K562 (cell line): ENCODE measurements at regions not wholly inside any gene's neighbourhood (a gene's known extent, or its start where the extent isn't known, plus 50 kb on each side); places are given as distances from the start of the nearest gene placed in this dataset.

ENCODE experiments used
- ATAC-seq: fragments of 200-7000 bp; cut with Tn5 transposase; 3 replicates; pipeline ENCODE4 v1.9.1; 2020; ENCODE audit warnings: moderate library complexity
- BruUV-seq: library from RNA; stranded (reverse); fragments of 400-500 nt; replicated peaks from 2 replicates; lab custom pipeline; 2021; lab: Mats Ljungman, UMichigan
- CTCF ChIA-PET: fragments of 300-600 bp; formaldehyde crosslinking; extraction: SDS; loops from one replicate; lab custom pipeline; 2021; ENCODE audit warnings: low intra/inter-chr PET ratio; lab: Yijun Ruan, JAX
- POLR2A ChIA-PET: fragments of 300-600, 350-650 bp; sonication (Branson Sonifier 250); formaldehyde crosslinking; extraction: SDS; loops from one replicate; lab custom pipeline; 2021; ENCODE audit warnings: antibody characterized with exemption, inconsistent platforms; lab: Yijun Ruan, JAX
- DNase-seq, 4 experiments: peaks; one replicate each; pipeline versions ENCODE4 v3.0.0 to v3.0.0-alpha.2; 2011 to 2018; ENCODE audit warnings: low spot score in 3 of 4, mixed read lengths in 3 of 4; ENCODE audit errors: extremely low read depth in 1 of 4
- FAIRE-seq: peaks from 2 replicates; lab custom pipeline; 2011; peaks lifted over from hg19 to GRCh38; lab: Jason Lieb, UNC
- H2AFZ ChIP-seq: 2 replicates; pipeline ENCODE4 v1.6.0; 2011; ENCODE audit warnings: low read depth, low read length, control low read depth, inconsistent platforms
- H3K27ac ChIP-seq: fragments of 200-600 bp; 3 replicates; pipeline ENCODE4 v1.8.0; 2011; ENCODE audit warnings: low read depth, mild to moderate bottlenecking, control low read depth, inconsistent platforms, low read length, moderate library complexity, mixed read lengths; ENCODE audit errors: extremely low read depth
- H3K27me3 ChIP-seq, 2 experiments: fragments of 300-600 bp in 1 of 2; 2 replicates in 1 of 2; 3 replicates in 1 of 2; pipeline versions ENCODE4 v1.6.0 to v1.8.0; 2011; ENCODE audit warnings: inconsistent platforms in 2 of 2, low read length in 2 of 2, mild to moderate bottlenecking in 1 of 2, mixed read lengths in 1 of 2, moderate library complexity in 1 of 2; ENCODE audit not compliant: control insufficient read depth in 2 of 2, insufficient read depth in 2 of 2
- H3K36me3 ChIP-seq: fragments of 300-600 bp; 3 replicates; pipeline ENCODE4 v1.8.0; 2011; ENCODE audit warnings: mild to moderate bottlenecking, low read length, inconsistent platforms; ENCODE audit not compliant: control insufficient read depth, insufficient read depth
- H3K4me1 ChIP-seq, 2 experiments: fragments of 200-600 bp in 1 of 2; replicated peaks in 1 of 2; 2 replicates in 1 of 2; 3 replicates in 1 of 2; pipeline versions ENCODE4 v1.5.1 to v1.8.0; 2011; ENCODE audit warnings: inconsistent platforms in 2 of 2, low read length in 2 of 2, mild to moderate bottlenecking in 1 of 2, mixed read lengths in 1 of 2, moderate library complexity in 1 of 2; ENCODE audit not compliant: control insufficient read depth in 2 of 2, insufficient read depth in 2 of 2
- H3K4me2 ChIP-seq: 2 replicates; pipeline ENCODE4 v1.6.1; 2011; ENCODE audit warnings: low read length, control low read depth, inconsistent platforms, mixed read lengths; ENCODE audit not compliant: insufficient read depth
- H3K4me3 ChIP-seq: fragments of 200-600 bp; sonication (generic), shearing (Covaris generic); 2 replicates; pipeline ENCODE4 v1.5.1; 2016; ENCODE audit warnings: control low read depth, inconsistent platforms
- H3K79me2 ChIP-seq: fragments of 200-600 bp; 3 replicates; pipeline ENCODE4 v1.8.0; 2011; ENCODE audit warnings: low read length, inconsistent platforms; ENCODE audit not compliant: control insufficient read depth, insufficient read depth
- H3K9ac ChIP-seq, 2 experiments: 2 replicates each; pipeline versions ENCODE4 v1.6.0 to v1.6.1; 2011; ENCODE audit warnings: low read depth in 2 of 2, low read length in 2 of 2, control low read depth in 1 of 2, inconsistent platforms in 1 of 2, mild to moderate bottlenecking in 1 of 2, mixed read lengths in 1 of 2; ENCODE audit not compliant: insufficient read depth in 1 of 2
- H3K9me1 ChIP-seq: one replicate; pipeline ENCODE4 v1.6.0; 2011; ENCODE audit warnings: inconsistent platforms, mild to moderate bottlenecking, low read length, moderate library complexity; ENCODE audit not compliant: control insufficient read depth, insufficient read depth
- H3K9me3 ChIP-seq: replicated peaks from 2 replicates; pipeline ENCODE4 v1.5.1; 2011; ENCODE audit warnings: low read depth, low read length, inconsistent platforms; ENCODE audit not compliant: control insufficient read depth, insufficient read depth
- H4K20me1 ChIP-seq: replicated peaks from 2 replicates; pipeline ENCODE4 v1.6.1; 2011; ENCODE audit warnings: low read length, inconsistent platforms, mixed read lengths; ENCODE audit not compliant: control insufficient read depth, insufficient read depth
- CTBP1 ChIP-seq: fragments of 450-650 bp; IDR thresholded peaks from 2 replicates; pipeline ENCODE4 v1.6.1; 2016; ENCODE audit warnings: borderline replicate concordance
- ELK1 ChIP-seq: sonication (generic); formaldehyde crosslinking; IDR thresholded peaks from 2 replicates; pipeline ENCODE4 v1.8.1; 2022; ENCODE audit warnings: missing genetic modification reagents
- ESRRA ChIP-seq: fragments of 450-650 bp; IDR thresholded peaks from 2 replicates; pipeline ENCODE4 v1.6.1; 2014; ENCODE audit warnings: low read depth, mild to moderate bottlenecking, moderate library complexity, borderline replicate concordance
- HNRNPL ChIP-seq: fragments of 200-400 bp; formaldehyde crosslinking; IDR thresholded peaks from 2 replicates; pipeline ENCODE4 v1.6.1; 2017; ENCODE audit warnings: low read depth, mild to moderate bottlenecking, low read length
- NR1H2 ChIP-seq: sonication (generic); formaldehyde crosslinking; IDR thresholded peaks from 2 replicates; pipeline ENCODE4 v1.4.0; 2020; ENCODE audit warnings: mild to moderate bottlenecking, missing genetic modification reagents
- ZNF778 ChIP-seq: fragments of 450-650 bp; formaldehyde crosslinking; IDR thresholded peaks from 2 replicates; pipeline ENCODE4 v1.4.0; 2020; ENCODE audit warnings: mild to moderate bottlenecking, moderate library complexity
- WGBS: fragments of 100-300 bp; shearing (Covaris generic); methylation state at CpG from one replicate; pipeline ENCODE4 v1.1.6; 2016; ENCODE audit warnings: low coverage, mixed read lengths; ENCODE audit not compliant: insufficient coverage; ENCODE audit errors: missing lambda C conversion rate; 5-methylcytosine and 5-hydroxymethylcytosine counted together
- in situ Hi-C: fragments of 300-500 bp; cut with MboI; formaldehyde crosslinking; loops from 4 replicates; pipeline ENCODE4 v1.15.0; 2018; ENCODE audit warnings: inconsistent platforms, mixed read lengths
- intact Hi-C: fragments of 100-400 bp; cut with micrococcal nuclease; formaldehyde crosslinking; loops from 2 replicates; pipeline ENCODE4 v1.14.2; 2022

GRCh38 chr5:141753143-141753970 is 71.3 kb upstream of the ARAP3 start:
- FAIRE-seq, result no peak
- Histone ChIP-seq H4K20me1 (peaks cover 18% of the 10 kb centered on the region), H3K9ac (no peak overlapping the region), H3K9me3 (no peaks in the 10 kb centered on the region), H3K27me3 (peaks cover 7 to 39% of the 10 kb centered on the region in 2 experiments; a peak in 3 of 5 replicates), H3K4me2 (no peak overlapping the region), H3K9me1 (no peaks in the 10 kb centered on the region), H3K4me3 (no peak overlapping the region), H3K27ac (no peak overlapping the region), H3K36me3 (no peaks in the 10 kb centered on the region), H3K4me1 (peaks cover 0 to 5% of the 10 kb centered on the region in 2 experiments; a peak in 1 of 5 replicates), H3K79me2 (no peaks in the 10 kb centered on the region), H2AFZ (no peak overlapping the region)
- POLR2A ChIA-PET, result no interaction called here
- intact Hi-C loops (no loop called here), in situ Hi-C loops (no loop called here)
- no peak for DNase-seq
- CTCF ChIA-PET, result no interaction called here
- BruUV-seq, result no TSS peak
- TF ChIP-seq HNRNPL (no peak), ELK1 (CRISPR knock-in tag) (no peak), CTBP1 (no peak), NR1H2 (CRISPR knock-in tag) (no peak), ESRRA (no peak), ZNF778 (CRISPR knock-in tag) (no peak)
- WGBS, result 1% methylated on average over 27 of the region's 51 CpGs
- ATAC-seq, result no peak
